ENCODE measurements at regions not wholly inside any gene's neighbourhood (a gene's known extent, or its start where the extent isn't known, plus 50 kb on each side); places are given as distances from the start of the nearest gene placed in this dataset.

GRCh38 chr4:34664051-34664450 is 1580.3 kb downstream of the ARAP2 start:
- Mint-ChIP-seq H3K36me3 (ENCODE audit: insufficient read depth) (no peaks in the 10 kb centered on the region), H3K27me3 (no peaks in the 10 kb centered on the region), H3K27ac (ENCODE audit: low read depth) (no peak overlapping the region), H3K4me3 (no peak overlapping the region), H3K9me3 (peaks cover 22% of the 10 kb centered on the region), H3K4me1 (no peaks in the 10 kb centered on the region)
- ATAC-seq (replicated peaks; ENCODE audit: extremely low read depth, poor library complexity, severe bottlenecking) (no peak), DNase-seq (ENCODE audit: low spot score in 2 of 2) (no peak)

- Mint-ChIP-seq H3K9me3 (peaks cover 10% of the 10 kb centered on the region), H3K27me3 (no peaks in the 10 kb centered on the region), H3K36me3 (ENCODE audit: insufficient read depth) (no peaks in the 10 kb centered on the region), H3K4me3 (no peak overlapping the region), H3K27ac (ENCODE audit: low read depth) (no peak overlapping the region), H3K4me1 (no peaks in the 10 kb centered on the region)
- ATAC-seq (replicated peaks; ENCODE audit: extremely low read depth, poor library complexity, severe bottlenecking) (no peak), DNase-seq (ENCODE audit: low spot score in 2 of 2) (no peak)
These were observed 1567.9 kb downstream of the ARAP2 start for GRCh38 chr4:34676400-34676799.

DNA sequence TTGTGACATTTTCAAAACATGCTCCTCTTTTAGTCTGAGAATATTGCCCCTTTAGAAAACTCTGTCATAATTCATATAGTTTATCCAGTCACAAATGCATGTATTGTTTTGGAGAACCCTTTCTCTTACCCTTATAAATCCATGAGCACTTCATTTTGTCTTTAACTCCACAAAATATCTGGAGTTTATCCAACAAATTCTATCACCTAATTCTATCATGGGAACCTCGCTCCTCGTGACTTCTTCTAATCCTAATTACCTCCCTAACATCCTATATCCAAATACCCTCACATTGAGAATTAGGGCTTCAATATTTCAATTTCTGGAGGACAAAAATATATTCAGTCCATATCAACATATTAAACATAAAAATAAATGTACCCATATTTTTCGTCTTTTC is 1565.9 kb downstream of the ARAP2 start:
- Mint-ChIP-seq H3K27me3 (no peaks in the 10 kb centered on the region), H3K36me3 (ENCODE audit: insufficient read depth) (no peaks in the 10 kb centered on the region), H3K4me1 (no peaks in the 10 kb centered on the region), H3K9me3 (peaks cover 7% of the 10 kb centered on the region), H3K4me3 (no peak overlapping the region), H3K27ac (ENCODE audit: low read depth) (no peak overlapping the region)
- DNase-seq (ENCODE audit: low spot score in 2 of 2): no peak
- ATAC-seq (replicated peaks; ENCODE audit: extremely low read depth, poor library complexity, severe bottlenecking): no peak

DNA sequence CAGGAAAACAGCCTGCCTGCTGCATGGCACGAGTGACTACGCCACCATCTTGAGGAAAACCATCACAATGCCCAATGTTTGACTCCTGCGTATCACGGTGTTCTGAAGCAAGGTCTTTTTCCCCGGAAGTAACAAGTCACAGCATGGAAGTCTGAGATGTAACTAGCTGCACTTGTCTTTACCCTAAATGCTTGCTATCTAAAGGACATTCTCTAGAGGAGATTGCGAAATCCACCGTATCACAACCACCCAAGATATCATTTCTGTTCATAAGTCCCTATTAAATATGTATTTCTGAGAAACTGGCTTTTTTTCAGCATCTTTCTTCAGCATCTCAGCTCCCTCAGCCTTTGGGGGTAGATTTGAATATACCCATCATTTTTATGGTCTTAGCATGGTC is 1565.1 kb downstream of the ARAP2 start:
- DNase-seq (ENCODE audit: low spot score in 2 of 2) (no peak), ATAC-seq (replicated peaks; ENCODE audit: extremely low read depth, poor library complexity, severe bottlenecking) (no peak)
- Mint-ChIP-seq H3K36me3 (ENCODE audit: insufficient read depth) (no peaks in the 10 kb centered on the region), H3K27me3 (no peaks in the 10 kb centered on the region), H3K4me1 (no peaks in the 10 kb centered on the region), H3K9me3 (peaks cover 7% of the 10 kb centered on the region), H3K27ac (ENCODE audit: low read depth) (no peak overlapping the region), H3K4me3 (no peak overlapping the region)

GRCh38 chr4:34709564-34709963 is 1534.8 kb downstream of the ARAP2 start:
- Mint-ChIP-seq H3K27me3 (no peaks in the 10 kb centered on the region), H3K27ac (ENCODE audit: low read depth) (no peak overlapping the region), H3K9me3 (peaks cover 20% of the 10 kb centered on the region), H3K4me3 (no peak overlapping the region), H3K36me3 (ENCODE audit: insufficient read depth) (no peaks in the 10 kb centered on the region), H3K4me1 (no peaks in the 10 kb centered on the region)
- DNase-seq (ENCODE audit: low spot score in 2 of 2) (no peak), ATAC-seq (replicated peaks; ENCODE audit: extremely low read depth, poor library complexity, severe bottlenecking) (no peak)

DNA sequence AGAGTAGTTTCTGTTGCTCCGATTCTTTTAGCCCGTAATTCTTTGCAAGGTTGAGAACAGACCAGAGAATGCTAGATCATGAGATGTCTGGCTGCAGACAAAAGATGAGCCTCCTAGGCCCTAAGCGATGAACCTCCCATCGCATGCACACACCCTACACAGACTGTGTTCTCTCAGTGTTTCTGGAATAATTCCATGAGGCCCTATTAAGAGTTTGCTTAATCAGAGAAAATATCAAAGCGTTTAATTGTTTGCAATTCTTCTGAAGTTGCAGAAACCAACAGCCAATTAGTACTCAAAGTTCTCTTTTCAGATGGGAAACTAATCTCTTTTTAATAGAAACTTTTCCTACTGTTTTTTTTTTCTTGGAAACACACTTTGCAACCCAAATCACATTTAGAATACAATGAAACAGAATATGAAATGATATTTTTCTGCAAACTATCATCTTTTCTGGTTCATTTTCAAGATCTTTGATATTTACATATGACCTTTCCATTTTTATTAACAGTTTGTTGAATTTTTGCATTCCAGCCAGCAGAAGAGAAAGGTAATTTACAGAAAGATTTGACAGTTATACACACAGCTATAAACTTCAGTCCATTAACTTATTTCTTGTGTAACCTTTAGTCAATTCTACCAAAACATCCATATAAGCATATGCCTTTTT is 1525.6 kb downstream of the ARAP2 start:
- Mint-ChIP-seq H3K27ac (ENCODE audit: low read depth) (no peak overlapping the region), H3K36me3 (ENCODE audit: insufficient read depth) (no peaks in the 10 kb centered on the region), H3K27me3 (no peaks in the 10 kb centered on the region), H3K4me3 (no peak overlapping the region), H3K9me3 (peaks cover 11% of the 10 kb centered on the region), H3K4me1 (no peaks in the 10 kb centered on the region)
- ATAC-seq (replicated peaks; ENCODE audit: extremely low read depth, poor library complexity, severe bottlenecking) (no peak), DNase-seq (ENCODE audit: low spot score in 2 of 2) (no peak)

- no peaks in the 10 kb centered on the region for H3K4me1 Mint-ChIP-seq
- H3K36me3 Mint-ChIP-seq (ENCODE audit: insufficient read depth): no peaks in the 10 kb centered on the region
- no peak overlapping the region for H3K4me3 Mint-ChIP-seq
- peaks cover 6% of the 10 kb centered on the region for H3K9me3 Mint-ChIP-seq
- H3K27me3 Mint-ChIP-seq: no peaks in the 10 kb centered on the region
- no peak for DNase-seq (ENCODE audit: low spot score in 2 of 2)
- H3K27ac Mint-ChIP-seq (ENCODE audit: low read depth): no peak overlapping the region
- no peak for ATAC-seq (replicated peaks; ENCODE audit: extremely low read depth, poor library complexity, severe bottlenecking)
These were observed 1523.7 kb downstream of the ARAP2 start for GRCh38 chr4:34720571-34720970.

DNA sequence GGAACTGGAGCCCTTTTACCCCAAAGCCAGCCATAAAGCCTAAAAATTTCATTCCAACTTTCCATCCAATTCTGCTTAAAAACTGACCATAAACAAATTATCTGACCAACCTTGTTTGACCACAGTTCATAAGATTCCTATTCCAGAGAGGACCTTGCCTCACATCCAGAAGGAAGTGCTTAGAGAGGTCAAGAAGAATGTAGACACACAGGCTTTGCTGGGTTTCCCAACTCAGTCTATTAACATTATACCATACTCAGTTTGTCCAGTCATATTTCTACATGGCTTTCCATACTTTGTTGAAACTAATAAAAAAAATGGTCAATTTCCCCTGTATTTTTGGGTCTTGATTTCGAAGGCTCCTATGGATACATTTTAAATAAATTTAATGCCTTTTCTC is 1522.5 kb downstream of the ARAP2 start:
- ATAC-seq (replicated peaks; ENCODE audit: extremely low read depth, poor library complexity, severe bottlenecking): no peak
- no peak overlapping the region for H3K4me3 Mint-ChIP-seq
- H3K27me3 Mint-ChIP-seq: no peaks in the 10 kb centered on the region
- H3K4me1 Mint-ChIP-seq: no peaks in the 10 kb centered on the region
- H3K9me3 Mint-ChIP-seq: peaks cover 4% of the 10 kb centered on the region
- no peak overlapping the region for H3K27ac Mint-ChIP-seq (ENCODE audit: low read depth)
- DNase-seq (ENCODE audit: low spot score in 2 of 2): no peak
- H3K36me3 Mint-ChIP-seq (ENCODE audit: insufficient read depth): no peaks in the 10 kb centered on the region

DNA sequence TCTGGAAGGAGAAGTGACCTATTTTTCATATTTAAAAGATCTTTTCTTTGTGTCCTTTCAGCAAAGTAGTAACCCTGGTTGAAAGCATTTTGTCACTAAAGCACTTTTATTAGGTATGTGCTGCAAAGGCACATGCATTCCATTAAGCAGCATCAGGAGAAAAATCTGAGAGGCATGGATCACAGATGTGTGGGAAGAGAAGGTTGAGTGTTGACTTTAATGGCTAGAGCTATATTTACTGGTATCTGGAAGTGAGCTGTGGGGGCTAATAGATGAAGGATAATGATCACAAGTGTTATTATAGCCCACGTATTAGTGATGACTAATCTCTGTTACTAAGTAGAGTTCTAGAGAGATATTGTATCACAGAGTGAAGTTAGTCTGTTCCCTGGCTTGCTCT is 1520.7 kb downstream of the ARAP2 start:
- Mint-ChIP-seq H3K36me3 (ENCODE audit: insufficient read depth) (no peaks in the 10 kb centered on the region), H3K27ac (ENCODE audit: low read depth) (no peak overlapping the region), H3K4me1 (no peaks in the 10 kb centered on the region), H3K9me3 (peaks cover 10% of the 10 kb centered on the region), H3K27me3 (no peaks in the 10 kb centered on the region), H3K4me3 (no peak overlapping the region)
- ATAC-seq (replicated peaks; ENCODE audit: extremely low read depth, poor library complexity, severe bottlenecking) (no peak), DNase-seq (ENCODE audit: low spot score in 2 of 2) (no peak)

DNA sequence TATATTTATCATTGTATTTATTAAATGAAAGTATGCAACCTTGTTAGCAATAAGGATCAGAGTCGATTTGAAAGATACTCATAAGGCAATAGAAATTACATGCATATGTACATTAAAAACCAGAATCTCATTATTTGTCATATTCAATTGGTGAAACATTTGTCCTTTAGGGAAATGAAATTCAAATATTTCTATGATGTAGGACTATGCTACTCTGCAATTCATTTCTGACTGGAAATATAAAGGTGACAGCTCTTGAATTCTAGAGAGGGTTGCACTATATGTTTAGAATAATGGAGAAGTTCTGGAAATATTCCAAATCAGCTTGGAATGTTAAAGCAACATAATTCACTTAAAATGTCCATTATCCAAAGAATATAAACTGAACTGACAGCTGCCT is 1519.8 kb downstream of the ARAP2 start:
- ATAC-seq (replicated peaks; ENCODE audit: extremely low read depth, poor library complexity, severe bottlenecking) (no peak), DNase-seq (ENCODE audit: low spot score in 2 of 2) (no peak)
- no peak overlapping the region for H3K27ac Mint-ChIP-seq (ENCODE audit: low read depth)
- no peaks in the 10 kb centered on the region for H3K4me1 Mint-ChIP-seq
- no peak overlapping the region for H3K4me3 Mint-ChIP-seq
- H3K9me3 Mint-ChIP-seq: peaks cover 13% of the 10 kb centered on the region
- H3K27me3 Mint-ChIP-seq: no peaks in the 10 kb centered on the region
- no peaks in the 10 kb centered on the region for H3K36me3 Mint-ChIP-seq (ENCODE audit: insufficient read depth)

GRCh38 chr4:34731070-34731469 is 1513.2 kb downstream of the ARAP2 start:
- H3K27me3 Mint-ChIP-seq: no peaks in the 10 kb centered on the region
- no peaks in the 10 kb centered on the region for H3K36me3 Mint-ChIP-seq (ENCODE audit: insufficient read depth)
- H3K4me3 Mint-ChIP-seq: no peak overlapping the region
- H3K9me3 Mint-ChIP-seq: peaks cover 14% of the 10 kb centered on the region
- no peak for DNase-seq (ENCODE audit: low spot score in 2 of 2)
- no peaks in the 10 kb centered on the region for H3K4me1 Mint-ChIP-seq
- no peak for ATAC-seq (replicated peaks; ENCODE audit: extremely low read depth, poor library complexity, severe bottlenecking)
- H3K27ac Mint-ChIP-seq (ENCODE audit: low read depth): no peak overlapping the region

DNA sequence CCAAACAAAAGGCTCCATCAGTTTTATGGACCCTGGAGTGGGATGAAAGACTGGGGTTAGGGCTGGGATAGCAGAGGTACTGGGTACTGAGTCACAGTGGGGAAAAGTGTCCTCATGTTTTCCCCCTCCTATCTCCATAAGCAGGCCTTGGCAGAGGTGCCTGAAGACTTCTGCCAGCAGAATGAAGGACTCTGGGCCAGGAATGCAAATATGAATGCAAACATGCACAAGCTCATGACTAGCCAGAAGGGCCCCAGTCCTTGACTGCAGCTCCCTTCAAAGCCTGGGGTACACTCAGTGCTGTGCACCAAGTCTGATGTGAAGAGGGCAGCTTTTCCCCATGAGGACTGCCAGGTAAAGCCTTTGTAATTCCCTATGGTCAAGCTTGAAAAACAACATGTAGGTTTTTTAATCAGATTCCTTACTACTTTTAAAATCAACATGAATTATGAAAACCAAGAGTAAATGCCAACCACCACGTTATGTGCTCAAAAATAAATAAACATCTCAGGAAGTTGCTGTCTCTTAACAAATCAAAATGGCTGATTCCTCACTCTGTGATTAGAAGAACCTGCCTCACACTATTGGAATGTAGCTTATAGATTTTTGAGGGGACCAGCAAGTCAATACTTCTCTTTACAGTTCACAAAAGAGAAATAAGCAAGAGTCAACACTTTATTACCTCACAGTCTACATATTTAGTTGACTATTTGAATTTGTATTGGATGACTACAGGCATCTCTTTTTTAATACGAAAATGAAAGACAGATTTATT is 1512.0 kb downstream of the ARAP2 start:
- ATAC-seq (replicated peaks; ENCODE audit: extremely low read depth, poor library complexity, severe bottlenecking) (no peak), DNase-seq (ENCODE audit: low spot score in 2 of 2) (no peak)
- Mint-ChIP-seq H3K36me3 (ENCODE audit: insufficient read depth) (no peaks in the 10 kb centered on the region), H3K9me3 (peaks cover 14% of the 10 kb centered on the region), H3K4me3 (no peak overlapping the region), H3K4me1 (no peaks in the 10 kb centered on the region), H3K27ac (ENCODE audit: low read depth) (no peak overlapping the region), H3K27me3 (no peaks in the 10 kb centered on the region)

DNA sequence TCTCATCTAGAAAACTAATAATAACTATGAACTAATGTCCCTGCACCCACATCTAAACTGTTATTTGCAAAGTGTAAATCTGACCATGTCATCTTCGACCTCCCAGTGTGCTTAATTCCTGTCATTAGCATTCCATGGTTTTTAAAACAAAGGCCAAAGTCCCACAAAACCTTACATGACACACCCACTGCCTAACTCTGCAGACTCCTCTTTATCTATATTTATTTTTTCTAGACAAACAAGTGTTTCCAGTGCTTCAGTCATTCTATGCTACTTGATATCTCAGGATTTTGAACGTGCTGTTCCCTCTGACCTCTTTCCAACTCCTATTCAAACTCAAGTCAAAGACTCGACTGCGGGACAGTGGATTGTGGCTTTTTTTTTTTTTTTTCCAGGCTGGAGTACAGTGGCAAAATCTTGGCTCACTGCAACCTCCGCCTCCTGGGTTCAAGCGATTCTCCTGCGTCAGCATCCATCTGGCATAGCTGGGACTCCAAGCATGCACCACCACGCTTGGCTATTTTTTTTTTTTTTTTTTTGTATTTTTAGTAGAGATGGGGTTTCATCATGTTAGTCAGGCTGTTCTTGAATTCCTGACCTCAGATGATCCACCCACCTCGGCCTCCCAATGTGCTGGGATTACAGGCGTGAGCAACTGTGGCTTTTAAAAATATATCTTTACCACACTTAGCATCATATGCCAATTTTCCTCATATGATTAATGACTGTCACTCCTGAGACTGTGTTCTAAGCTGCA is 1511.0 kb downstream of the ARAP2 start:
- H3K9me3 Mint-ChIP-seq: peaks cover 16% of the 10 kb centered on the region
- no peaks in the 10 kb centered on the region for H3K4me1 Mint-ChIP-seq
- no peak overlapping the region for H3K4me3 Mint-ChIP-seq
- DNase-seq (ENCODE audit: low spot score in 2 of 2) (no peak), ATAC-seq (replicated peaks; ENCODE audit: extremely low read depth, poor library complexity, severe bottlenecking) (no peak)
- H3K27ac Mint-ChIP-seq (ENCODE audit: low read depth): no peak overlapping the region
- H3K36me3 Mint-ChIP-seq (ENCODE audit: insufficient read depth): no peaks in the 10 kb centered on the region
- H3K27me3 Mint-ChIP-seq: no peaks in the 10 kb centered on the region
